Stomach (tissue), 4 donors: ENCODE measurements at regions not wholly inside any gene's neighbourhood (a gene's known extent, or its start where the extent isn't known, plus 50 kb on each side); places are given as distances from the start of the nearest gene placed in this dataset.

Source experiments
- CTCF ChIP-seq, 7 experiments: fragments of 450-650 bp in 4 of 7; fragments of 200-600 bp in 3 of 7; sonication (generic) in 3 of 7; IDR thresholded peaks; one replicate each; pipeline ENCODE4 v1.5.1; 2016 to 2019; ENCODE audit warnings: antibody characterized with exemption in 7 of 7, control low read depth in 2 of 7, mild to moderate bottlenecking in 1 of 7
- EP300 ChIP-seq: sonication (generic); formaldehyde crosslinking; IDR thresholded peaks from one replicate; pipeline ENCODE4 v1.6.1; 2017; ENCODE audit warnings: antibody characterized with exemption
- POLR2A ChIP-seq, 4 donors: fragments of 450-650 bp; IDR thresholded peaks; one replicate each; pipeline ENCODE4 v1.6.1; 2016; ENCODE audit warnings: antibody characterized with exemption in 4 of 4, control low read depth in 2 of 4, mild to moderate bottlenecking in 1 of 4, moderate library complexity in 1 of 4

- TF ChIP-seq CTCF (IDR thresholded peaks at IDR 0.05) (no peak), POLR2A (IDR thresholded peaks at IDR 0.05) (no peak), EP300 (no peak)
Measured at GRCh38 chr13:31631071-31631470, 108.3 kb upstream of the RXFP2 start.
